GM21367 (cell line): ENCODE measurements at regions not wholly inside any gene's neighbourhood (a gene's known extent, or its start where the extent isn't known, plus 50 kb on each side); places are given as distances from the start of the nearest gene placed in this dataset.
"Not testable (repeated sequence)": the region's sequence is repeated elsewhere in the genome, so short reads cannot be mapped to it uniquely, and the experiment has no call there.

ENCODE experiments used
- ATAC-seq: cut with Tn5 transposase; IDR thresholded peaks from one replicate; pipeline ENCODE4 v1.9.1; 2021; ENCODE audit not compliant: unreplicated experiment

GRCh38 chr2:111355823-111356511 lies 235.3 kb downstream of the BCL2L11 start:
- not testable (repeated sequence) for ATAC-seq

- ATAC-seq = not testable (repeated sequence)
These were observed 235.9 kb downstream of the BCL2L11 start for GRCh38 chr2:111356512-111357031.

DNA sequence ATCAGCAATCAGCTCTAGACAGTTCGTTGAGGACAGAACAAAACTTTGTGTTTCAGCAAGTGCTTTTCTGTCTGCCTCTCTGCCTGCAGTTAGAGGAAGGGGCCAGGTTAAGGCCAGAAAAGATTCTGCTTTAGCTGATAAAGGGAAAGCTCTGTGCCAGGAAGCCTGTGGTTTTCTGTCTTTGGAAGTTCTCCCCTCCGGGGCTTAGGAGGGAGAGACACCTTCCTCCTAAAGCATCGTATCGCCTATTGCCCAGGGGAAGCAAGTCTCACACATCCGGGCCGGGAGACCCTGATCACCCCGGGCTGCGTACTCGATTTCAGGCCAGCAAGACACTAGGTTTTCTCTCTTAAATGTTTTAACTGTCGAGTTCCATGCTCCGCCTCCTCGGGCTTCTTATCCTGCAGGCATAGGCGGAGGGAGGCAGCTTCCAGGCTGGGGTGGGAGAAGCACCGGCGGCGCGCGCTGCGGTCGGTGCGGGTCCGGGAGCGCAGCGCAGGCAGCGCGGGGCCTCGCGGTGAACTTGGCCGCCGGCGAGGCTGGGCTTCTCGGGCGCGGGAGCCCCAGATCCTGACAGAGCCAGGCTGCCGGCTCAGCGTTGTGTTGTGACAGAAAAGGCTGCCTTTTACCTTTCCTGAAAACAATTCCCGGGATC lies 245.4 kb downstream of the BCL2L11 start:
- not testable (repeated sequence) for ATAC-seq

GRCh38 chr2:111366641-111367029 lies 245.9 kb downstream of the BCL2L11 start:
- not testable (repeated sequence) for ATAC-seq

DNA sequence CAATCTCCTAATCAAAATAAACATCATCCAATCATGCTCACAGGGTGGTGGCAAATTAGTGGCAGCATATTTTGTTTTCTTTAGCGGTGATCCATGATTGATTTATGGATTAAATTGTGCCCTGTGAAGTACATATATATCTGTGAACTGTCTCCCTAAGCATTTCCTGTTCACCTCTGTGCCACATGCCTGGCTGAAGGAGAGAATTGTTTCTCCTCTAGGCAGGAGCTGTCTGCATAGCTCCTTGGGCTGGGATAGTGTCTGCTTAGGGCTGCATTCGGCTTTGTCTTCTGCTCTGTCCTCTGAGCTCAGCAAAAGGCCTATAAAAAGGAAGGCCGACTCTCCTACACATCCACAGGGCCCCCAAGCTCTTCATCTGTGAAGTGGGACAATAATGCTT lies 246.4 kb downstream of the BCL2L11 start:
- ATAC-seq = not testable (repeated sequence)

DNA sequence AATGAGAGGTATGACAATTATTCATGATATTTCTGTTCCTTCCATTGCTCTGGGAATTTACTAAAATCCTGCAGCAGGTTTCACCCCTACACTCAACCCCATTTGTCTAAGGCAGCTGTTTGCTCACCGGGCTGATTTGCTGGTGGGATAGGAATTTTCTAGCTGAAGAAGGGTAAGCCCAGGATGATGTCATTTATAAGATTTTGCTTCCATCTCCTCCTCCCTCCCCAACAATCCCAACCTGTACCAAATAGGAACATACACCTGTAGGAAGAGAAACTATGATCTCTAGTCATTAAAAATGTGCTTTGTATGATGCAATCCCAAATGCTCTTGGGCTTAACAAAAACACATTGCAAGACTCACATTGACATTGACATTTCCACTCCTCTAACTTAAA lies 247.2 kb downstream of the BCL2L11 start:
- ATAC-seq = not testable (repeated sequence)

- not testable (repeated sequence) for ATAC-seq
These were observed 247.6 kb downstream of the BCL2L11 start for GRCh38 chr2:111368288-111368687.

DNA sequence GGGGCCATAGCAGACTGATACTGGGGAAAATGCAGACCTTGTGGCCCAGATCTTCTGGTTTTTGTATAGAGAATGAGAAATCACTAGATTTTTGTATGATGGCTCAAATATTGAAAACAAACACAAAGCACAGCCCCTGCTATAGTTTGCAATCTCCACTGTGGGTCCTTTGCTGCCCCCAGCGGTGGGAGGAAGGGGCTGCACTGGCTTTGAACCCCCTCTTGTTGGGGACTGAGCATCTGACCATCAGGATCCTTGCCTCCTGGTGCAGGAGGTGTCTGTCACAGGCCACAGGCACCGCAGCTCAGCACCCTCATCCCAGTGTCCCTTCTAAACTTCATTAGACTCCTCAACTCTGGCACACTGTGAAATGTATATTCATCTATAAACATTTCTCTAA lies 252.3 kb downstream of the BCL2L11 start:
- not testable (repeated sequence) for ATAC-seq

- not testable (repeated sequence) for ATAC-seq
These were observed 253.3 kb downstream of the BCL2L11 start for GRCh38 chr2:111373989-111374388.

- ATAC-seq = not testable (repeated sequence)
These were observed 254.0 kb downstream of the BCL2L11 start for GRCh38 chr2:111374734-111375133.

GRCh38 chr2:111375320-111375883 lies 254.7 kb downstream of the BCL2L11 start:
- not testable (repeated sequence) for ATAC-seq

GRCh38 chr2:111376272-111376970 lies 255.7 kb downstream of the BCL2L11 start:
- not testable (repeated sequence) for ATAC-seq

GRCh38 chr2:111376971-111377352 lies 256.2 kb downstream of the BCL2L11 start:
- not testable (repeated sequence) for ATAC-seq

- not testable (repeated sequence) for ATAC-seq
These were observed 256.8 kb downstream of the BCL2L11 start for GRCh38 chr2:111377386-111377959.

- not testable (repeated sequence) for ATAC-seq
These were observed 257.6 kb downstream of the BCL2L11 start for GRCh38 chr2:111378348-111378747.

GRCh38 chr2:111380733-111381439 lies 260.2 kb downstream of the BCL2L11 start:
- ATAC-seq = not testable (repeated sequence)

- ATAC-seq = not testable (repeated sequence)
These were observed 261.0 kb downstream of the BCL2L11 start for GRCh38 chr2:111381530-111382306.

GRCh38 chr2:111382507-111382906 lies 261.8 kb downstream of the BCL2L11 start:
- not testable (repeated sequence) for ATAC-seq

DNA sequence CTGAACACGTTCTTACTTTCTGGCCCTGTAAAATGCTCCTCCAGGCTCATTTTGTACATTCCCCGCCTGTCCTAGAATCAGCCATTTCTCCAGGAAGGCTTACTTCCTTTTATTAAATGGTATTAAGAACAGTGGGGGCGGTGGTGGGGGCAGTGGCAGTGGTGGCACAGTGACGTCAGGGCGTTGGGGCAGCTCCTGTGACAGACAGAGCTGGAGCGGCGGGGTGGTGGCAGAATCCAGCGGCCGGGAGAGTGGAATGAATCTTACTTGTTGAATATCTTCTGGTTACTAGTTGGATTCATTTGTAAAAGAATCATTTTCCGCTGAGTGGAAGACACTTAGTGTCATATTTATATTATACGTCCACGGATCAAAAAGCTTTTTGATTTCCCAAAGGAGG lies 262.6 kb downstream of the BCL2L11 start:
- ATAC-seq = not testable (repeated sequence)
